ENCODE measurements at regions not wholly inside any gene's neighbourhood (a gene's known extent, or its start where the extent isn't known, plus 50 kb on each side); places are given as distances from the start of the nearest gene placed in this dataset.
"Not testable (repeated sequence)": the region's sequence is repeated elsewhere in the genome, so short reads cannot be mapped to it uniquely, and the experiment has no call there.

DNA sequence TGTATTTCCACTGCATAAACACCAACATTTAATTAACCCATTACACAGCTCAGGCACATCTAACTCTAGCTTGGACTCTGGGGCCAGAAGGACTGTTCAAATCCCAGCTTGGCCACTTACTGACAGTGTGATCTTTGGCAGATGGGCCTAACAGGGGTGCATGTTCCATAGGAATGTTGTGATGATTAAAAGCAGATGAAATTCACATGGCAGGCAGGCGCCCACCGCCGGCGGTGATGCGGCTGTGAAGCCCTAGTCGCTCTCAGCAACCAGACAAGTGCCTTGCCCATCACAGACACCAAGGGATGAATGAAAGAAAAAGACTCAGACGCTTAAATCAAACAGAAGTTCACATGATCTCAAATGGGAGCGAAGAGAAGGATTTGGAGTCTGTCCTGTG lies 84.6 kb upstream of the WSB1 start:
- ATAC-seq (ENCODE audit: low read depth) (no peak), DNase-seq (no peak)
- Mint-ChIP-seq H3K9me3 (peaks cover 8% of the 10 kb centered on the region), H3K36me3 (ENCODE audit: low read depth) (no peaks in the 10 kb centered on the region), H3K27ac (peak overlapping the region; percentile 18), H3K27me3 (no peaks in the 10 kb centered on the region), H3K4me1 (peaks cover 19% of the 10 kb centered on the region), H3K4me3 (no peak overlapping the region)
- TF ChIP-seq, protein P1, sequence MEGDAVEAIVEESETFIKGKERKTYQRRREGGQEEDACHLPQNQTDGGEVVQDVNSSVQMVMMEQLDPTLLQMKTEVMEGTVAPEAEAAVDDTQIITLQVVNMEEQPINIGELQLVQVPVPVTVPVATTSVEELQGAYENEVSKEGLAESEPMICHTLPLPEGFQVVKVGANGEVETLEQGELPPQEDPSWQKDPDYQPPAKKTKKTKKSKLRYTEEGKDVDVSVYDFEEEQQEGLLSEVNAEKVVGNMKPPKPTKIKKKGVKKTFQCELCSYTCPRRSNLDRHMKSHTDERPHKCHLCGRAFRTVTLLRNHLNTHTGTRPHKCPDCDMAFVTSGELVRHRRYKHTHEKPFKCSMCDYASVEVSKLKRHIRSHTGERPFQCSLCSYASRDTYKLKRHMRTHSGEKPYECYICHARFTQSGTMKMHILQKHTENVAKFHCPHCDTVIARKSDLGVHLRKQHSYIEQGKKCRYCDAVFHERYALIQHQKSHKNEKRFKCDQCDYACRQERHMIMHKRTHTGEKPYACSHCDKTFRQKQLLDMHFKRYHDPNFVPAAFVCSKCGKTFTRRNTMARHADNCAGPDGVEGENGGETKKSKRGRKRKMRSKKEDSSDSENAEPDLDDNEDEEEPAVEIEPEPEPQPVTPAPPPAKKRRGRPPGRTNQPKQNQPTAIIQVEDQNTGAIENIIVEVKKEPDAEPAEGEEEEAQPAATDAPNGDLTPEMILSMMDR (IDR thresholded peaks at IDR 0.05), result no peak
- ChIA-PET POLR2A (no interaction called here), CTCF (interaction anchor here (0.6 kb wide), 1 partner anchor 27 kb away, joined by 7 read pairs; no protein-coding TSS in a partner anchor)
- intact Hi-C loops (cut with micrococcal nuclease), result no loop called here

DNA sequence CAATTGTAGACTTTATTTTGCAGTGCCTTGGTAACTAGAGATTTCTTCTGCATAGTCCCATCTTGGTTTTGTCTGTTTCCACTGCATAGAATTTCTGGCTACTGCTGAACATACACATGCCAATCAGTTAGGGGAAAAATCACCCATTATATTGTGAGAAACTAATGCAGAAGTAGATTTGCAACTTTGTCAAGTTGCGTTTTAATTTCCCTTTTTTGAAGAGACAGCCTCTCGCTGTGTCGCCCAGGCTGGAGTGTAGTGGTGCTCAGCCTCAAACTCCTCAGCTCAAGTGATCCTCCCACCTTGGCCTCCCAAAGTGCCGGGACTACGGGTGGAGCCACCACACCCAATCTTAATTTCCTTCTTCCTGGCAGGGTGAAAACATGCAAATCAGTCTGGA lies 83.1 kb upstream of the WSB1 start:
- CTCF ChIA-PET; intact Hi-C loops (cut with micrococcal nuclease); H3K27ac Mint-ChIP-seq; H3K36me3 Mint-ChIP-seq (ENCODE audit: low read depth); H3K4me3 Mint-ChIP-seq; H3K27me3 Mint-ChIP-seq; DNase-seq; POLR2A ChIA-PET: not testable (repeated sequence)
- Mint-ChIP-seq H3K9me3 (peaks cover 17% of the 10 kb centered on the region), H3K4me1 (peaks cover 26% of the 10 kb centered on the region)
- peak; percentile 42 for ATAC-seq (ENCODE audit: low read depth)

DNA sequence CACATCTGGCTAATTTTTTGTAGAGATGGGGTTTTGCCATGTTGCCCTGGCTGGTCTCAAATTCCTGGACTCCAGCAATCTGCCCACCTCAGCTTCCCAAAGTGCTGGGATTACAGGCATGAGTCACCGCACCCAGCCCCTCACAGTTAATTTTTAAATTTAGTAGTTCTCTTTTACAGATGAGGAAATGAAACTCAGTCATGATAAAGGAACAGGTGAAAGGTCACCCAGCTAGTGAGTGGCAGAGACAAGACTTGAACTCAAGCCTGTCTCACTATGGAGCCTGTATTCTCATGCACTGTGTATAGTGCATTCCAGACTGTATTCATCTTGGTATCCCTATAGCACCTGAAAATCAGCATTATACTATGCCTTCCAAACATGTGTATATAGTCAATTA lies 77.1 kb upstream of the WSB1 start:
- ChIA-PET POLR2A (interaction anchor here (1.3 to 5.6 kb wide), 6 partner anchors 10 to 80 kb away, joined by 4 to 61 read pairs (median 10); partner anchors contain the start of gene WSB1), CTCF (interaction anchor here (5.8 kb wide), 1 partner anchor 20 kb away, joined by 26 read pairs; no protein-coding TSS in a partner anchor)
- H3K27me3 Mint-ChIP-seq, result no peaks in the 10 kb centered on the region
- H3K4me3 Mint-ChIP-seq, result peak overlapping the region; percentile 74
- ATAC-seq (ENCODE audit: low read depth), result peak; percentile 49
- H3K4me1 Mint-ChIP-seq, result peaks cover 48% of the 10 kb centered on the region
- TF ChIP-seq, protein P1 (IDR thresholded peaks at IDR 0.05), result no peak
- intact Hi-C loops (cut with micrococcal nuclease), result loop anchor here (1.0 kb wide), 7 partner anchors 19 to 418 kb away; no protein-coding TSS in a partner anchor
- peaks cover 3% of the 10 kb centered on the region for H3K36me3 Mint-ChIP-seq (ENCODE audit: low read depth)
- DNase-seq, result no peak
- peaks cover 15% of the 10 kb centered on the region for H3K9me3 Mint-ChIP-seq
- H3K27ac Mint-ChIP-seq, result peak overlapping the region; percentile 99

DNA sequence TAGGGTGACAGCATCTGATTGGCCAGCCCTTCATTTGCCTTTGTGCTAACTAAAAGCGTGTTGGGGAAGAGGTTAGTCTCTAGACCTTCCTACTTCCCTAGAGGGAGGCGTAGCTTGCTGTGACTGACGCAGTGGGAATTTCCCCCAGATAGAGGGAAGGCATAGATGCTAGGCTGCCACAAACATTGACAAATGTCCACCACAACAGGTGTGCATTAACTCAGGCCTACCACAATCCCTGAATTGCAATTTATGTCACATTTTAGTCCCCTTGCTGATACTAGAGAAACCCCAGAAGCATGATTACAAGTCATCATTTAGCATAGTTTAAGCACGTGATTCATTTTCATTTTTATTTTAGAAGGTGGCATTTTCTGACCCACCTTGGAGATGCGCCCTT lies 76.3 kb upstream of the WSB1 start:
- intact Hi-C loops (cut with micrococcal nuclease), result loop anchor here (1.0 kb wide), 7 partner anchors 19 to 418 kb away; no protein-coding TSS in a partner anchor
- Mint-ChIP-seq H3K9me3 (peaks cover 15% of the 10 kb centered on the region), H3K27me3 (no peaks in the 10 kb centered on the region), H3K27ac (peak overlapping the region; percentile 99), H3K4me1 (peaks cover 48% of the 10 kb centered on the region), H3K4me3 (peak overlapping the region; percentile 74), H3K36me3 (ENCODE audit: low read depth) (peaks cover 3% of the 10 kb centered on the region)
- DNase-seq (no peak), ATAC-seq (ENCODE audit: low read depth) (peak; percentile 88)
- TF ChIP-seq, protein P1 (IDR thresholded peaks at IDR 0.05), result no peak
- ChIA-PET POLR2A (interaction anchor here (0.6 to 5.6 kb wide), 14 partner anchors 11 to 416 kb away, joined by 3 to 61 read pairs (median 4); partner anchors contain the start of gene WSB1), CTCF (interaction anchor here (5.8 kb wide), 1 partner anchor 19 kb away, joined by 26 read pairs; no protein-coding TSS in a partner anchor)

DNA sequence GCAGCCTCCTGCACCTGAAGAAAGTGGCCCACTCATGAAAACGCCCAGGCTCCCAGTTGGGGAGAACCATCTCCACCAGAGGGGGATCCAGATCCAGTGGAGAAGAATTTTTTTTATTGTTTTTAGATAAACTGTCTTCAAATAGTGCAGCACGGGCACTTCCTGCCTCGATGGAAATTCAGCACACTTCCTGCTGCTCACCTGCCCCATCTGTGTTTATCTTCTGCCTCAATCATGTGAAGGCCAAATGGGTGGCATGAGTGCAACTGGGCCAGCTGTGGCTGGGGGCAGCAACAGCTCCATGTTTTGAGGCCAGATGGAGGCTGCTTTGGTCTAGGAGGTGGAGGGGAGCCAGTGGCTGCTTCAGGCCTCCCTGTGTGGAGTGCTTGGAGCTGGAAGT lies 75.9 kb upstream of the WSB1 start:
- CTCF ChIA-PET, result interaction anchor here (5.8 kb wide), 1 partner anchor 18 kb away, joined by 26 read pairs; no protein-coding TSS in a partner anchor

More for the DNA sequence above, 75.9 kb upstream of the WSB1 start:
- TF ChIP-seq, protein P1 (IDR thresholded peaks at IDR 0.05), result no peak
- DNase-seq (no peak), ATAC-seq (ENCODE audit: low read depth) (no peak)
- peaks cover 15% of the 10 kb centered on the region for H3K9me3 Mint-ChIP-seq
- peaks cover 48% of the 10 kb centered on the region for H3K4me1 Mint-ChIP-seq
- intact Hi-C loops (cut with micrococcal nuclease), result no loop called here
- no peaks in the 10 kb centered on the region for H3K27me3 Mint-ChIP-seq
- peak overlapping the region; percentile 74 for H3K4me3 Mint-ChIP-seq
- peak overlapping the region; percentile 99 for H3K27ac Mint-ChIP-seq
- POLR2A ChIA-PET, result interaction anchor here (0.6 to 5.6 kb wide), 11 partner anchors 11 to 416 kb away, joined by 3 to 61 read pairs (median 3); partner anchors contain the start of gene WSB1
- H3K36me3 Mint-ChIP-seq (ENCODE audit: low read depth), result peaks cover 3% of the 10 kb centered on the region
